Left lobe of liver (tissue), 2 donors: ENCODE measurements at regions not wholly inside any gene's neighbourhood (a gene's known extent, or its start where the extent isn't known, plus 50 kb on each side); places are given as distances from the start of the nearest gene placed in this dataset.
"Not testable (repeated sequence)": the region's sequence is repeated elsewhere in the genome, so short reads cannot be mapped to it uniquely, and the experiment has no call there.

Experiments used
- ATAC-seq: fragments of 200-7000 bp; cut with Tn5 transposase; one replicate; pipeline ENCODE4 v1.9.1; 2020; ENCODE audit warnings: mild to moderate bottlenecking, moderate library complexity
- DNase-seq: peaks from one replicate; pipeline ENCODE4 v3.0.0-alpha.2; 2020; ENCODE audit warnings: low spot score
- donor health status: DM: no; HTN: no; CAD: no; lungs with moderate emphysema.
- donor health status: DM: no; HTN: yes; CAD: no.

- DNase-seq (no peak), ATAC-seq (no peak)
These were observed 1603.1 kb downstream of the C4orf33 start for GRCh38 chr4:130699004-130699403.

- DNase-seq, result no peak
- no peak for ATAC-seq
These were observed 1607.4 kb downstream of the C4orf33 start for GRCh38 chr4:130703211-130703935.

- ATAC-seq, result no peak
- no peak for DNase-seq
These were observed 1609.1 kb downstream of the C4orf33 start for GRCh38 chr4:130705023-130705422.

- DNase-seq (no peak), ATAC-seq (no peak)
These were observed 1616.1 kb downstream of the C4orf33 start for GRCh38 chr4:130712038-130712437.

- ATAC-seq, result no peak
These were observed 1618.1 kb downstream of the C4orf33 start for GRCh38 chr4:130714006-130714405.

GRCh38 chr4:130722361-130722760 lies 1626.4 kb downstream of the C4orf33 start:
- ATAC-seq (no peak), DNase-seq (no peak)

More at GRCh38 chr4:130714006-130714405, 1618.1 kb downstream of the C4orf33 start:
- no peak for DNase-seq

- DNase-seq (no peak), ATAC-seq (no peak)
These were observed 1640.7 kb downstream of the C4orf33 start for GRCh38 chr4:130736436-130737185.

- DNase-seq (no peak), ATAC-seq (peak; percentile 40)
These were observed 1642.3 kb downstream of the C4orf33 start for GRCh38 chr4:130738233-130738632.

GRCh38 chr4:130747842-130748241 lies 1651.9 kb downstream of the C4orf33 start:
- DNase-seq, result no peak
- no peak for ATAC-seq

- no peak for ATAC-seq
- no peak for DNase-seq
These were observed 1658.0 kb downstream of the C4orf33 start for GRCh38 chr4:130753926-130754325.

GRCh38 chr4:130760246-130760645 lies 1664.3 kb downstream of the C4orf33 start:
- DNase-seq (no peak), ATAC-seq (no peak)

GRCh38 chr4:130767384-130767783 lies 1671.4 kb downstream of the C4orf33 start:
- DNase-seq, ATAC-seq: not testable (repeated sequence)

GRCh38 chr4:130772966-130773365 lies 1677.0 kb downstream of the C4orf33 start:
- DNase-seq, ATAC-seq: not testable (repeated sequence)

GRCh38 chr4:130808492-130808891 lies 1712.5 kb downstream of the C4orf33 start:
- DNase-seq (no peak), ATAC-seq (peak; percentile 75)

GRCh38 chr4:130812117-130812765 lies 1716.3 kb downstream of the C4orf33 start:
- ATAC-seq (no peak), DNase-seq (no peak)

GRCh38 chr4:130814896-130815295 lies 1718.9 kb downstream of the C4orf33 start:
- ATAC-seq (no peak), DNase-seq (no peak)

GRCh38 chr4:130820448-130820847 lies 1724.5 kb downstream of the C4orf33 start:
- ATAC-seq (no peak), DNase-seq (no peak)

GRCh38 chr4:130825284-130825683 lies 1729.3 kb downstream of the C4orf33 start:
- ATAC-seq, result no peak
- DNase-seq, result no peak

GRCh38 chr4:130850019-130850524 lies 1754.1 kb downstream of the C4orf33 start:
- DNase-seq, result no peak
- peak; percentile 51 for ATAC-seq

GRCh38 chr4:130851107-130851506 lies 1755.2 kb downstream of the C4orf33 start:
- no peak for DNase-seq
- ATAC-seq, result no peak

- peak; percentile 34 for ATAC-seq
These were observed 1756.0 kb downstream of the C4orf33 start for GRCh38 chr4:130851932-130852331.

More at GRCh38 chr4:130851932-130852331, 1756.0 kb downstream of the C4orf33 start:
- DNase-seq, result no peak
